ENCODE measurements at regions not wholly inside any gene's neighbourhood (a gene's known extent, or its start where the extent isn't known, plus 50 kb on each side); places are given as distances from the start of the nearest gene placed in this dataset.

GRCh38 chr2:236985761-236986339, 99.8 kb upstream of the COPS8 start:
- TF ChIP-seq USF1 (IDR thresholded peaks at IDR 0.05): no peak
- no peak for TF ChIP-seq YY1 (IDR thresholded peaks at IDR 0.05; ENCODE audit: low read depth)
- no peak for TF ChIP-seq FOXM1 (IDR thresholded peaks at IDR 0.05; ENCODE audit: borderline replicate concordance, low read depth)
- no peak for TF ChIP-seq RAD21 (IDR thresholded peaks at IDR 0.05; ENCODE audit: low read depth)
- TF ChIP-seq ZBTB7A (IDR thresholded peaks at IDR 0.05; ENCODE audit: low read depth): no peak
- TF ChIP-seq CEBPB (IDR thresholded peaks at IDR 0.05): no peak
- TF ChIP-seq, protein P1, sequence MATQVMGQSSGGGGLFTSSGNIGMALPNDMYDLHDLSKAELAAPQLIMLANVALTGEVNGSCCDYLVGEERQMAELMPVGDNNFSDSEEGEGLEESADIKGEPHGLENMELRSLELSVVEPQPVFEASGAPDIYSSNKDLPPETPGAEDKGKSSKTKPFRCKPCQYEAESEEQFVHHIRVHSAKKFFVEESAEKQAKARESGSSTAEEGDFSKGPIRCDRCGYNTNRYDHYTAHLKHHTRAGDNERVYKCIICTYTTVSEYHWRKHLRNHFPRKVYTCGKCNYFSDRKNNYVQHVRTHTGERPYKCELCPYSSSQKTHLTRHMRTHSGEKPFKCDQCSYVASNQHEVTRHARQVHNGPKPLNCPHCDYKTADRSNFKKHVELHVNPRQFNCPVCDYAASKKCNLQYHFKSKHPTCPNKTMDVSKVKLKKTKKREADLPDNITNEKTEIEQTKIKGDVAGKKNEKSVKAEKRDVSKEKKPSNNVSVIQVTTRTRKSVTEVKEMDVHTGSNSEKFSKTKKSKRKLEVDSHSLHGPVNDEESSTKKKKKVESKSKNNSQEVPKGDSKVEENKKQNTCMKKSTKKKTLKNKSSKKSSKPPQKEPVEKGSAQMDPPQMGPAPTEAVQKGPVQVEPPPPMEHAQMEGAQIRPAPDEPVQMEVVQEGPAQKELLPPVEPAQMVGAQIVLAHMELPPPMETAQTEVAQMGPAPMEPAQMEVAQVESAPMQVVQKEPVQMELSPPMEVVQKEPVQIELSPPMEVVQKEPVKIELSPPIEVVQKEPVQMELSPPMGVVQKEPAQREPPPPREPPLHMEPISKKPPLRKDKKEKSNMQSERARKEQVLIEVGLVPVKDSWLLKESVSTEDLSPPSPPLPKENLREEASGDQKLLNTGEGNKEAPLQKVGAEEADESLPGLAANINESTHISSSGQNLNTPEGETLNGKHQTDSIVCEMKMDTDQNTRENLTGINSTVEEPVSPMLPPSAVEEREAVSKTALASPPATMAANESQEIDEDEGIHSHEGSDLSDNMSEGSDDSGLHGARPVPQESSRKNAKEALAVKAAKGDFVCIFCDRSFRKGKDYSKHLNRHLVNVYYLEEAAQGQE (IDR thresholded peaks at IDR 0.05; ENCODE audit: low read depth): no peak
- no peak for TF ChIP-seq EGR1 (IDR thresholded peaks at IDR 0.05)
- no peak for TF ChIP-seq CREB1 (IDR thresholded peaks at IDR 0.05; ENCODE audit: low read depth)
- TF ChIP-seq TCF12 (IDR thresholded peaks at IDR 0.05; ENCODE audit: low read depth): no peak
- no peak for TF ChIP-seq EP300 (IDR thresholded peaks at IDR 0.05; ENCODE audit: borderline replicate concordance)
- no peak for TF ChIP-seq TAF1 (IDR thresholded peaks at IDR 0.05; ENCODE audit: low read depth)
- TF ChIP-seq NFIC (IDR thresholded peaks at IDR 0.05): no peak
- TF ChIP-seq MAX (IDR thresholded peaks at IDR 0.05): no peak
- TF ChIP-seq TEAD4 (IDR thresholded peaks at IDR 0.05): no peak

DNA sequence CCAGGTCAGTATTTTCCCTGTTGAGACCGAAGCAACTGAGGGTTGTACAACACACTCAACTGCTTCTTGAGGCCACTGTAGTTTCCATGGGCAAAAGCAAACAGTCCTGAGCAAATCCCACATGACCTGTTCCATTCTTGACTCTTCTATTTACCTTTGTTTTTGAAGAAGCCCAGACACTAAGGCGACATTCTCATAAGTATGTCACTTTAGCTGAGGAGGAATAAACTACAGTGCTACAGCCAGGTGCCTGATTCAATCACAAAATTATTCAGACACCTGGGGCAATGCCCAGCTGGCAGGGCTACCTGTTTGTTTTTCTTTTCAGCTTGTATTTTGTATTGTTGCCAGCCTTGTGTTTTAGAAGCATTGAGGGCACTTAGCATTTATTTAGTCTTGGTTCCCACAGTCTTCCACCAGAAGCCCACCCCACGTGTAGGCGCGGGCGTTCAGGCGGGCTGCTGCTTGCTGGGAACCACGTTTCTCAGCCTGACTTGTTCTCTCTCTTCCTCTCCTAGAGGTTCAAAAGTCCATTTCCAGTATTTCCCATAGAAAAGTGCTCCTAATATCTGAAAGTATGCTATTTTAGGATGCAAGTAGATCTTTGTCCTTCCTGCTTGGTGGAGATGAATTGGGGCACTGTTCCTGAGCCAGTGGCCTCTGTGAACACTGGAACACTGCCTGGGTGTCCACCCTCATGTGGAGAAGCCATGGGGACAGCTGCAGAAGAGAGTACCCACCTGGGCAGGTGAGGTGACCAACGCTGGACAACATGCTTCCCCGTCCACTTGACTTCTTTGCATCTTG, 99.0 kb upstream of the COPS8 start:
- no peak for TF ChIP-seq EGR1 (IDR thresholded peaks at IDR 0.05)

DNA sequence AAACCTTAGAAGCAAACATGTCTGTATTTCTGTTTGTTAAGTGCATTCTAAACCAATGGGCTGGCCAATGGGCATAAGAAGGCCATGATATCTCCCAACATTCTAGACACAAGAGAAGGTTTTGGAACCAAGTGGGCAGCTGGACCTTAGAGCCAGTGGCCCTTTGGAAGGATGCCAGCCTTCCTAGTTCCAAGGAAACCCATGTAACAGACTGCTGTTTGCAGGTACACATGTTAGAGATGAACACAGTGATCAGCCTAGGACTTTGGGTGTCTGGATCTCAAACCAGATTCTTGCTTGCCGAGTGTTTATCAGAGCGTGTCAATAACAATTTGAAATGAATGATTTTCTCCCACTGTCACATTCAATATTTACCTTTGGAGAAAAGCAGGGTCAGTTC, 97.5 kb upstream of the COPS8 start:
- TF ChIP-seq YY1 (IDR thresholded peaks at IDR 0.05; ENCODE audit: low read depth): no peak
- TF ChIP-seq, protein P1 (IDR thresholded peaks at IDR 0.05; ENCODE audit: low read depth): no peak
- TF ChIP-seq FOXM1 (IDR thresholded peaks at IDR 0.05; ENCODE audit: borderline replicate concordance, low read depth): no peak
- no peak for TF ChIP-seq RAD21 (IDR thresholded peaks at IDR 0.05; ENCODE audit: low read depth)
- TF ChIP-seq CREB1 (IDR thresholded peaks at IDR 0.05; ENCODE audit: low read depth): no peak
- no peak for TF ChIP-seq EP300 (IDR thresholded peaks at IDR 0.05; ENCODE audit: borderline replicate concordance)
- no peak for TF ChIP-seq TCF12 (IDR thresholded peaks at IDR 0.05; ENCODE audit: low read depth)
- TF ChIP-seq TAF1 (IDR thresholded peaks at IDR 0.05; ENCODE audit: low read depth): no peak
- TF ChIP-seq EGR1 (IDR thresholded peaks at IDR 0.05): no peak
- no peak for TF ChIP-seq TEAD4 (IDR thresholded peaks at IDR 0.05)
- TF ChIP-seq MAX (IDR thresholded peaks at IDR 0.05): no peak
- no peak for TF ChIP-seq ZBTB7A (IDR thresholded peaks at IDR 0.05; ENCODE audit: low read depth)
- no peak for TF ChIP-seq USF1 (IDR thresholded peaks at IDR 0.05)

DNA sequence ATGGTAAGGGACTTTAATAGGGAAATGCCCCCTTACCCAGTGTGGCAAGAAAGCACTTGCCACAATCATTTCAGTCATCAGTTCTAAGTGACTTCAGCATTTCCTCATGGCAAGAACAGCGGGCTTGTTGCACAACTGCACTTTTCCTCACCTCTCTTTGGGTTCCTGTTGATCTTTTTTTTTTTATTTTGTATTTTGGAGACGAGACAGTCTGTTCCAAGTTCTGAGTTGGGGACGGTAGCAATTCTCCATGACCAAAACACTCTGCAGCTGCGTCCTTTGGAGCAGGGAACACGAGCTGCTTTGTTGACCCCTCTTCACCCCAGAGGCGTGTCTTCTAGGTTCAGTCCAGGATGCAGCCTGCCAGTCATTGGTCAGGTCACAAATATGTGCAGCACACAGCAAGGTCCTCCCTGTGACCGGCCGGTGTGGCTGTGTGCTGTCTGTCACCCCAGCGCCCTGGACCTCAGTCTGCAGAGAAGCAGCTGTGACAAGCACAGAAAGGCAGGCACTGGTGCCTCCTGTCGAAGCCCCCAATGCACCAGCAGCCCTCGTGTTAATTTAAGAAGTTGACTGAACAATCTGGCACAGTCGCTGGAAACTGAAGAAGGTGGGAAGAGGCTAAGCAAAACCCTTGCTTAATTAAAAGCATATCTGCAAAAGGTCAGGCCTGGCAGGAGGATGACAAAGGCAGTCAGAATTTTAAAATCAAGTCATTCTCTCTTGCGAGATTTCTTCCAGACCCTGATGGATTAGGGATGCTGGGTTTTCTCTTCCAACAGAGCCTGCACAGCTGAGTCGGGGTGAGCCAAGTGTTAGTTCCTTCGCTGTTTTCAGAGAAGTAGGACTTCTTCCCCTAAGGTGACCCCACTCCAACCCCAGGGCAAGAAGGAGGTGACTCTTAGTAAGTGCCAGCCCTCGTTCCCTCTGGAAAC, 96.7 kb upstream of the COPS8 start:
- TF ChIP-seq, protein P1 (IDR thresholded peaks at IDR 0.05; ENCODE audit: low read depth): no peak
- no peak for TF ChIP-seq USF1 (IDR thresholded peaks at IDR 0.05)
- TF ChIP-seq TEAD4 (IDR thresholded peaks at IDR 0.05): no peak

All from Ishikawa (cell line).